WTC11 (cell line): ENCODE measurements at regions not wholly inside any gene's neighbourhood (a gene's known extent, or its start where the extent isn't known, plus 50 kb on each side); places are given as distances from the start of the nearest gene placed in this dataset.

Experiments used
- ATAC-seq: fragments of 200-7000 bp; cut with Tn5 transposase; 2 replicates; pipeline ENCODE4 v1.10.0; 2021; ENCODE audit warnings: mild to moderate bottlenecking, moderate library complexity
- CTCF ChIA-PET: fragments of 300-600 bp; sonication (Branson Sonifier 250); formaldehyde crosslinking; loops from one replicate; lab custom pipeline; 2021; ENCODE audit warnings: antibody characterized with exemption; lab: Charles Lee
- POLR2A ChIA-PET: fragments of 350-600 bp; sonication (Branson Sonifier 250); formaldehyde crosslinking; loops from one replicate; lab custom pipeline; 2021; ENCODE audit warnings: antibody characterized with exemption; lab: Charles Lee
- DNase-seq: peaks from one replicate; pipeline ENCODE4 v3.0.0; 2021; ENCODE audit warnings: low spot score
- H3K27ac Mint-ChIP-seq: 2 replicates; pipeline ENCODE4 v1.8.0; 2021; ENCODE audit warnings: mixed read lengths
- H3K27me3 Mint-ChIP-seq: 2 replicates; pipeline ENCODE4 v1.8.0; 2021; ENCODE audit warnings: low read depth, mild to moderate bottlenecking, moderate library complexity, mixed read lengths
- H3K36me3 Mint-ChIP-seq: 2 replicates; pipeline ENCODE4 v1.8.0; 2021; ENCODE audit warnings: mixed read lengths
- H3K4me1 Mint-ChIP-seq: 2 replicates; pipeline ENCODE4 v1.8.0; 2022; ENCODE audit warnings: mixed read lengths
- H3K4me3 Mint-ChIP-seq: 2 replicates; pipeline ENCODE4 v1.8.0; 2021; ENCODE audit warnings: mild to moderate bottlenecking, moderate library complexity, mixed read lengths
- H3K9me3 Mint-ChIP-seq: 2 replicates; pipeline ENCODE4 v1.8.0; 2021; ENCODE audit warnings: mixed read lengths
- EMX1 ChIP-seq: fragments of 250-450 bp; sonication (Bioruptor Pico); IDR thresholded peaks from 2 replicates; pipeline ENCODE4 v1.8.0; 2021; ENCODE audit warnings: mild to moderate bottlenecking
- ESRRA ChIP-seq: sonication (generic); formaldehyde crosslinking; IDR thresholded peaks from 2 replicates; pipeline ENCODE4 v1.8.1; 2022; ENCODE audit warnings: mild to moderate bottlenecking, missing genetic modification reagents, borderline replicate concordance
- ETV6 ChIP-seq: sonication (generic); formaldehyde crosslinking; IDR thresholded peaks from 2 replicates; pipeline ENCODE4 v1.8.1; 2022; ENCODE audit warnings: mild to moderate bottlenecking, missing genetic modification reagents
- FOXK1 ChIP-seq: sonication (generic); formaldehyde crosslinking; IDR thresholded peaks from 2 replicates; pipeline ENCODE4 v1.8.0; 2022; ENCODE audit warnings: mild to moderate bottlenecking, moderate library complexity, missing genetic modification reagents
- HMGA2 ChIP-seq: fragments of 250-450 bp; sonication (Bioruptor Pico); IDR thresholded peaks from 2 replicates; pipeline ENCODE4 v1.4.0; 2021; ENCODE audit warnings: mild to moderate bottlenecking, moderate library complexity
- JAZF1 ChIP-seq: fragments of 250-450 bp; sonication (Bioruptor Pico); IDR thresholded peaks from 2 replicates; pipeline ENCODE4 v1.9.0; 2021; ENCODE audit warnings: moderate library complexity, mild to moderate bottlenecking, inconsistent platforms
- JUN ChIP-seq: sonication (generic); formaldehyde crosslinking; IDR thresholded peaks from 2 replicates; pipeline ENCODE4 v1.8.0; 2023; ENCODE audit warnings: mild to moderate bottlenecking, missing genetic modification reagents
- KAT7 ChIP-seq: sonication (generic); formaldehyde crosslinking; IDR thresholded peaks from 2 replicates; pipeline ENCODE4 v1.8.1; 2023; ENCODE audit warnings: missing genetic modification reagents, mild to moderate bottlenecking, borderline replicate concordance
- MYBL2 ChIP-seq: sonication (generic); formaldehyde crosslinking; IDR thresholded peaks from 2 replicates; pipeline ENCODE4 v1.8.1; 2023; ENCODE audit warnings: mild to moderate bottlenecking, moderate library complexity, missing genetic modification reagents
- NFATC4 ChIP-seq: fragments of 250-450 bp; sonication (Bioruptor Pico); IDR thresholded peaks from 2 replicates; pipeline ENCODE4 v1.9.0; 2021; ENCODE audit warnings: mild to moderate bottlenecking
- NR2C2 ChIP-seq: sonication (generic); formaldehyde crosslinking; IDR thresholded peaks from 2 replicates; pipeline ENCODE4 v1.8.0; 2022; ENCODE audit warnings: mild to moderate bottlenecking, missing genetic modification reagents
- OVOL2 ChIP-seq: fragments of 250-450 bp; sonication (Bioruptor Pico); IDR thresholded peaks from 2 replicates; pipeline ENCODE4 v1.9.0; 2021; ENCODE audit warnings: mild to moderate bottlenecking, borderline replicate concordance
- RELA ChIP-seq: sonication (generic); formaldehyde crosslinking; IDR thresholded peaks from 2 replicates; pipeline ENCODE4 v1.8.1; 2022; ENCODE audit warnings: missing genetic modification reagents, mild to moderate bottlenecking, borderline replicate concordance
- SMAD4 ChIP-seq: sonication (generic); formaldehyde crosslinking; IDR thresholded peaks from 2 replicates; pipeline ENCODE4 v1.8.0; 2022; ENCODE audit warnings: mild to moderate bottlenecking, missing genetic modification reagents
- SOX15 ChIP-seq: fragments of 250-450 bp; sonication (Bioruptor Pico); IDR thresholded peaks from 2 replicates; pipeline ENCODE4 v1.9.0; 2021; ENCODE audit warnings: mild to moderate bottlenecking
- TCF7 ChIP-seq: sonication (generic); formaldehyde crosslinking; IDR thresholded peaks from 2 replicates; pipeline ENCODE4 v1.8.0; 2022; ENCODE audit warnings: mild to moderate bottlenecking, low read depth, missing genetic modification reagents, moderate library complexity
- ZBTB21 ChIP-seq: sonication (generic); formaldehyde crosslinking; IDR thresholded peaks from 2 replicates; pipeline ENCODE4 v1.8.1; 2023; ENCODE audit warnings: mild to moderate bottlenecking, missing genetic modification reagents, borderline replicate concordance
- ZNF263 ChIP-seq: sonication (generic); formaldehyde crosslinking; IDR thresholded peaks from 2 replicates; pipeline ENCODE4 v1.8.1; 2022; ENCODE audit warnings: low read depth, mild to moderate bottlenecking, moderate library complexity, missing genetic modification reagents
- ZNF396 ChIP-seq: fragments of 250-450 bp; sonication (Bioruptor Pico); IDR thresholded peaks from 2 replicates; pipeline ENCODE4 v1.8.0; 2021; ENCODE audit warnings: mild to moderate bottlenecking, moderate library complexity, borderline replicate concordance
- TF ChIP-seq, protein P1 (sequence below): sonication (generic); formaldehyde crosslinking; conservative IDR thresholded peaks from 2 replicates; pipeline ENCODE4 v1.8.1; 2023; ENCODE audit warnings: mild to moderate bottlenecking, low read depth, missing genetic modification reagents, moderate library complexity
- TF ChIP-seq, protein P2 (sequence below): fragments of 250-450 bp; sonication (Bioruptor Pico); conservative IDR thresholded peaks from 2 replicates; pipeline ENCODE4 v1.9.0; 2021; ENCODE audit warnings: mild to moderate bottlenecking
- TF ChIP-seq, protein P3 (sequence below): fragments of 250-450 bp; sonication (Bioruptor Pico); IDR thresholded peaks from 2 replicates; pipeline ENCODE4 v1.8.0; 2021; ENCODE audit warnings: mild to moderate bottlenecking
- TF ChIP-seq, protein P4 (sequence below): sonication (generic); formaldehyde crosslinking; IDR thresholded peaks from 2 replicates; pipeline ENCODE4 v1.8.1; 2023; ENCODE audit warnings: mild to moderate bottlenecking, missing genetic modification reagents
- TF ChIP-seq, protein P5 (sequence below): fragments of 250-450 bp; sonication (Bioruptor Pico); IDR thresholded peaks from 2 replicates; pipeline ENCODE4 v2.1.2; 2022; ENCODE audit warnings: mild to moderate bottlenecking, moderate library complexity
- TF ChIP-seq, protein P6 (sequence below): sonication (generic); formaldehyde crosslinking; IDR thresholded peaks from 2 replicates; pipeline ENCODE4 v1.8.0; 2022; ENCODE audit warnings: mild to moderate bottlenecking, missing genetic modification reagents

DNA sequence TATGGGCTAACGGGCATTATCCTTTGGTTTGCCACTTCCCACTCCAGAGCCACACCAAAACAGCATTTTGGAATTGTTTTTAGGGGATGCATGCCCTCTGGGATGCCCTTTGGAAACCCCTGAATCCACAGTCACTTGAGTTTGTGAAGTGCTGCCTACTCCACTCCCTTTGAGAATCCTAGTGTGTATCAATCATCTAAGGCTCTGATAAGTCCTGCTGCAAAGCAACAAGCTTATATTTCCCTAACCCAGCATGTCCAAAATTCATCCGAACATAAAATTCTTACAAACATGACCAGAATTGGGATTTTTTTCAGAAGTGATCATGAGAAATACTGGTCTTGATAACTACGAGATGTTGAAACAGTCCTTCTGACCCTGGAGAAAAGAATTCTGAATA is 387.9 kb downstream of the MN1 start:
- Mint-ChIP-seq H3K4me1 (peaks cover 38% of the 10 kb centered on the region), H3K36me3 (no peaks in the 10 kb centered on the region), H3K27me3 (no peaks in the 10 kb centered on the region; the same call in 1 of the 2 replicates), H3K9me3 (no peaks in the 10 kb centered on the region), H3K27ac (no peak overlapping the region), H3K4me3 (no peak overlapping the region)
- ATAC-seq (no peak), DNase-seq (no peak)
- TF ChIP-seq EMX1 (CRISPR knock-in tag) (no peak), NR2C2 (no peak), FOXK1 (CRISPR knock-in tag) (no peak), NFATC4 (CRISPR knock-in tag) (no peak), ETV6 (CRISPR knock-in tag) (no peak), SMAD4 (CRISPR knock-in tag) (no peak), MYBL2 (CRISPR knock-in tag) (no peak), JUN (no peak), RELA (CRISPR knock-in tag) (no peak), OVOL2 (CRISPR knock-in tag) (no peak), TCF7 (CRISPR knock-in tag) (no peak), SOX15 (CRISPR knock-in tag) (no peak), ESRRA (no peak)
- TF ChIP-seq, protein P1, sequence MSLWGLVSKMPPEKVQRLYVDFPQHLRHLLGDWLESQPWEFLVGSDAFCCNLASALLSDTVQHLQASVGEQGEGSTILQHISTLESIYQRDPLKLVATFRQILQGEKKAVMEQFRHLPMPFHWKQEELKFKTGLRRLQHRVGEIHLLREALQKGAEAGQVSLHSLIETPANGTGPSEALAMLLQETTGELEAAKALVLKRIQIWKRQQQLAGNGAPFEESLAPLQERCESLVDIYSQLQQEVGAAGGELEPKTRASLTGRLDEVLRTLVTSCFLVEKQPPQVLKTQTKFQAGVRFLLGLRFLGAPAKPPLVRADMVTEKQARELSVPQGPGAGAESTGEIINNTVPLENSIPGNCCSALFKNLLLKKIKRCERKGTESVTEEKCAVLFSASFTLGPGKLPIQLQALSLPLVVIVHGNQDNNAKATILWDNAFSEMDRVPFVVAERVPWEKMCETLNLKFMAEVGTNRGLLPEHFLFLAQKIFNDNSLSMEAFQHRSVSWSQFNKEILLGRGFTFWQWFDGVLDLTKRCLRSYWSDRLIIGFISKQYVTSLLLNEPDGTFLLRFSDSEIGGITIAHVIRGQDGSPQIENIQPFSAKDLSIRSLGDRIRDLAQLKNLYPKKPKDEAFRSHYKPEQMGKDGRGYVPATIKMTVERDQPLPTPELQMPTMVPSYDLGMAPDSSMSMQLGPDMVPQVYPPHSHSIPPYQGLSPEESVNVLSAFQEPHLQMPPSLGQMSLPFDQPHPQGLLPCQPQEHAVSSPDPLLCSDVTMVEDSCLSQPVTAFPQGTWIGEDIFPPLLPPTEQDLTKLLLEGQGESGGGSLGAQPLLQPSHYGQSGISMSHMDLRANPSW (CRISPR knock-in tag), result no peak
- TF ChIP-seq, protein P2, sequence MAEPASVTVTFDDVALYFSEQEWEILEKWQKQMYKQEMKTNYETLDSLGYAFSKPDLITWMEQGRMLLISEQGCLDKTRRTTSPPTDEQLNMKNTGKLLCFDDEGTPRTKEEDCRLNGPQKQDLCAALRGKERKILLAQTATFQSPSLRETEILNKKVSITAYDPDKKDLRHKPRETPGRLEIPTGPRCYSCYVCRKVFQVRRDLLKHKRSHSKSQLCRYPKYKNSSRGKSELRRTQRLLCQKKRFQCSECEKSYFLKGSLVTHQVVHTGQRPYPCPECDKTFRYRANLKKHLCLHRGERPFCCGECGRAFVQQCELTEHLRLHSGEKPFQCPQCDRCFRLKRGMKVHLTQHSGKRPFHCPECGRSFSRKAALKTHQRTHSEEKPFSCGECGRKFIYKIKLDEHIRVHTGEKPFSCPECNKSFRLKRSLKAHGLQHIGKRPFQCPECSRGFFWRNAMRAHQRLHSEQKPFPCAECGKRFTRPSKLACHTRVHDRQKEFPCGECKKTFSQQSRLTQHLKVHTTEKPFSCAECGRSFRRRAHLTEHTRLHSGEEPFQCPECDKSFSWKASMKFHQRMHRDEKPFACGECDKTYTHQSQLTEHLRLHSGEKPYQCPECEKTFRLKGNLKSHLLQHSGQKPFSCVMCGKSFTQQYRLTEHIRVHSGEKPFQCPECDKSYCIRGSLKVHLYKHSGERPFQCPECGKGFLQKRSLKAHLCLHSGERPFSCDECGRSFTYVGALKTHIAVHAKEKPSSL, result no peak
- TF ChIP-seq, protein P3, sequence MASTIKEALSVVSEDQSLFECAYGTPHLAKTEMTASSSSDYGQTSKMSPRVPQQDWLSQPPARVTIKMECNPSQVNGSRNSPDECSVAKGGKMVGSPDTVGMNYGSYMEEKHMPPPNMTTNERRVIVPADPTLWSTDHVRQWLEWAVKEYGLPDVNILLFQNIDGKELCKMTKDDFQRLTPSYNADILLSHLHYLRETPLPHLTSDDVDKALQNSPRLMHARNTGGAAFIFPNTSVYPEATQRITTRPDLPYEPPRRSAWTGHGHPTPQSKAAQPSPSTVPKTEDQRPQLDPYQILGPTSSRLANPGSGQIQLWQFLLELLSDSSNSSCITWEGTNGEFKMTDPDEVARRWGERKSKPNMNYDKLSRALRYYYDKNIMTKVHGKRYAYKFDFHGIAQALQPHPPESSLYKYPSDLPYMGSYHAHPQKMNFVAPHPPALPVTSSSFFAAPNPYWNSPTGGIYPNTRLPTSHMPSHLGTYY, result no peak
- TF ChIP-seq, protein P4, sequence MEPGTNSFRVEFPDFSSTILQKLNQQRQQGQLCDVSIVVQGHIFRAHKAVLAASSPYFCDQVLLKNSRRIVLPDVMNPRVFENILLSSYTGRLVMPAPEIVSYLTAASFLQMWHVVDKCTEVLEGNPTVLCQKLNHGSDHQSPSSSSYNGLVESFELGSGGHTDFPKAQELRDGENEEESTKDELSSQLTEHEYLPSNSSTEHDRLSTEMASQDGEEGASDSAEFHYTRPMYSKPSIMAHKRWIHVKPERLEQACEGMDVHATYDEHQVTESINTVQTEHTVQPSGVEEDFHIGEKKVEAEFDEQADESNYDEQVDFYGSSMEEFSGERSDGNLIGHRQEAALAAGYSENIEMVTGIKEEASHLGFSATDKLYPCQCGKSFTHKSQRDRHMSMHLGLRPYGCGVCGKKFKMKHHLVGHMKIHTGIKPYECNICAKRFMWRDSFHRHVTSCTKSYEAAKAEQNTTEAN (CRISPR knock-in tag), result no peak
- POLR2A ChIA-PET, result no interaction called here
- CTCF ChIA-PET, result interaction anchor here (1.3 kb wide), 1 partner anchor 390 kb away, joined by 4 read pairs; no protein-coding TSS in a partner anchor

DNA sequence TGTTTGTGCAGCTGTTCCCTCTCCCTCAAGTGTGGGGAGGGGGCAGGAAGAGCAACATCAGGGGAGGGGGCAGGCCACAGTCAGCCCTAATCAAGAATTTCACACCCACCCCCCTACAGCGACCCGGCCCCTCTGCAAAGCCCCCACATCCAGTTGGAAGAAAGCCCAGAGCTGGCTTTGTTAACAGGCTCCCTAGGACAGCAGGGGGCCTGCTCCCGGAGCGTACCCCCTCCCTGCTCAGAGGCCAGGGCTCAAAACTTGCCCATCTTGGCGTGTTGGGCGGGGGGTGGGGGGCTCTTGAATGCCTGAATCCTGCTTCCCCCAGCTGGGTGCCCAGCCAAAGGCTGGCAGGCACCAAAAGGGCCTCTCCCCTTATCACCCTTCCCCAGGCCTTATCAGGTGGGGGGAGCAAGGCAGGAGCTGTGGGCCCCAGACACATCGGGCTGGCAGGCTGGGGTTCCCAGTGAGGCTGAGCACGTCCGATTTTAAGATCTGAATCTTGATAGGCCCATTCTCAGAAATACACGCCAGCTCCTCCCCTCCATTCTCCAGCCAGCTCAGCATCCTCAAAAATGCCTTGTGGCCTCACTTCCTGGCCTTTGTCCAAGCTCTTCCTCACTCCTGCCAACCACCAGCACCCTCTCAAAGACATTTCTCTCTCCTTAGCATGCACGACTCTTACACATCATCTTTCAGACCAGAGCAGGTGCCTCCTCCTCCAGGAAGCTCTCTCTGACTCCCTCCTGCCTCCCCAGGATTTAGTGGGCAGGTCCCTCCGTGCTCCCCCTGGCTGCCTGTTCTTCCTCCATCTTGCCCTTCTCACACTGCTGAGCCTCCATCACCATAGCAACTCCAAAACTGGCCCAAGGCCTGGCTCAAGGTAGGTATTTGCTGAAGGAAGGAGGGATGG is 384.8 kb downstream of the MN1 start:
- Mint-ChIP-seq H3K27ac (peak overlapping the region; percentile 29), H3K4me3 (no peak overlapping the region), H3K4me1 (peaks cover 43% of the 10 kb centered on the region), H3K9me3 (no peaks in the 10 kb centered on the region), H3K27me3 (no peaks in the 10 kb centered on the region; the same call in 1 of the 2 replicates), H3K36me3 (no peaks in the 10 kb centered on the region)
- DNase-seq, result peak; percentile 56
- ATAC-seq, result peak; percentile 89
- CTCF ChIA-PET, result interaction anchor here (0.6 to 1.5 kb wide), 27 partner anchors 9 to 738 kb away, joined by 3 to 9 read pairs (median 3); no protein-coding TSS in a partner anchor
- POLR2A ChIA-PET, result interaction anchor here (1.0 kb wide), 1 partner anchor 254 kb away, joined by 3 read pairs; no protein-coding TSS in a partner anchor
- TF ChIP-seq, protein P5, sequence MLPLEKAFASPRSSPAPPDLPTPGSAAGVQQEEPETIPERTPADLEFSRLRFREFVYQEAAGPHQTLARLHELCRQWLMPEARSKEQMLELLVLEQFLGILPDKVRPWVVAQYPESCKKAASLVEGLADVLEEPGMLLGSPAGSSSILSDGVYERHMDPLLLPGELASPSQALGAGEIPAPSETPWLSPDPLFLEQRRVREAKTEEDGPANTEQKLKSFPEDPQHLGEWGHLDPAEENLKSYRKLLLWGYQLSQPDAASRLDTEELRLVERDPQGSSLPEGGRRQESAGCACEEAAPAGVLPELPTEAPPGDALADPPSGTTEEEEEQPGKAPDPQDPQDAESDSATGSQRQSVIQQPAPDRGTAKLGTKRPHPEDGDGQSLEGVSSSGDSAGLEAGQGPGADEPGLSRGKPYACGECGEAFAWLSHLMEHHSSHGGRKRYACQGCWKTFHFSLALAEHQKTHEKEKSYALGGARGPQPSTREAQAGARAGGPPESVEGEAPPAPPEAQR, result 0 out of 2 replicates have a peak, but pooled peaks have one; percentile 29
- no peak for TF ChIP-seq KAT7
- no peak for TF ChIP-seq JAZF1
- TF ChIP-seq, protein P4 (CRISPR knock-in tag), result no peak
- TF ChIP-seq, protein P6, sequence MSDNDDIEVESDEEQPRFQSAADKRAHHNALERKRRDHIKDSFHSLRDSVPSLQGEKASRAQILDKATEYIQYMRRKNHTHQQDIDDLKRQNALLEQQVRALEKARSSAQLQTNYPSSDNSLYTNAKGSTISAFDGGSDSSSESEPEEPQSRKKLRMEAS (CRISPR knock-in tag), result no peak
- TF ChIP-seq NFATC4 (CRISPR knock-in tag), result no peak
- TF ChIP-seq ZNF396 (CRISPR knock-in tag), result 0 out of 2 replicates have a peak, but pooled peaks have one; percentile 8
- TF ChIP-seq ZNF263, result peak; percentile 92
- TF ChIP-seq HMGA2 (CRISPR knock-in tag), result no peak
- no peak for TF ChIP-seq ZBTB21
